ENCODE measurements at regions not wholly inside any gene's neighbourhood (a gene's known extent, or its start where the extent isn't known, plus 50 kb on each side); places are given as distances from the start of the nearest gene placed in this dataset.

- DNase-seq (ENCODE audit: extremely low spot score, unreplicated experiment): no peak
- no peaks in the 10 kb centered on the region for H3K36me3 Mint-ChIP-seq
- H3K27me3 Mint-ChIP-seq: no peaks in the 10 kb centered on the region
- no peaks in the 10 kb centered on the region for H3K4me1 Mint-ChIP-seq (ENCODE audit: unreplicated experiment)
- TF ChIP-seq, protein P1, sequence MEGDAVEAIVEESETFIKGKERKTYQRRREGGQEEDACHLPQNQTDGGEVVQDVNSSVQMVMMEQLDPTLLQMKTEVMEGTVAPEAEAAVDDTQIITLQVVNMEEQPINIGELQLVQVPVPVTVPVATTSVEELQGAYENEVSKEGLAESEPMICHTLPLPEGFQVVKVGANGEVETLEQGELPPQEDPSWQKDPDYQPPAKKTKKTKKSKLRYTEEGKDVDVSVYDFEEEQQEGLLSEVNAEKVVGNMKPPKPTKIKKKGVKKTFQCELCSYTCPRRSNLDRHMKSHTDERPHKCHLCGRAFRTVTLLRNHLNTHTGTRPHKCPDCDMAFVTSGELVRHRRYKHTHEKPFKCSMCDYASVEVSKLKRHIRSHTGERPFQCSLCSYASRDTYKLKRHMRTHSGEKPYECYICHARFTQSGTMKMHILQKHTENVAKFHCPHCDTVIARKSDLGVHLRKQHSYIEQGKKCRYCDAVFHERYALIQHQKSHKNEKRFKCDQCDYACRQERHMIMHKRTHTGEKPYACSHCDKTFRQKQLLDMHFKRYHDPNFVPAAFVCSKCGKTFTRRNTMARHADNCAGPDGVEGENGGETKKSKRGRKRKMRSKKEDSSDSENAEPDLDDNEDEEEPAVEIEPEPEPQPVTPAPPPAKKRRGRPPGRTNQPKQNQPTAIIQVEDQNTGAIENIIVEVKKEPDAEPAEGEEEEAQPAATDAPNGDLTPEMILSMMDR (conservative IDR thresholded peaks at IDR 0.05): peak; percentile 89
- no peaks in the 10 kb centered on the region for H3K9me3 Mint-ChIP-seq
- H3K27ac Mint-ChIP-seq: no peak overlapping the region
- no peak overlapping the region for H3K4me3 Mint-ChIP-seq
These were observed 345.1 kb upstream of the TACR3 start for GRCh38 chr4:104064646-104065577.

- H3K36me3 Mint-ChIP-seq: no peaks in the 10 kb centered on the region
- no peaks in the 10 kb centered on the region for H3K9me3 Mint-ChIP-seq
- no peaks in the 10 kb centered on the region for H3K27me3 Mint-ChIP-seq
- H3K4me1 Mint-ChIP-seq (ENCODE audit: unreplicated experiment): no peaks in the 10 kb centered on the region
- H3K4me3 Mint-ChIP-seq: no peak overlapping the region
- H3K27ac Mint-ChIP-seq: no peak overlapping the region
- no peak for DNase-seq (ENCODE audit: extremely low spot score, unreplicated experiment)
- TF ChIP-seq, protein P1 (conservative IDR thresholded peaks at IDR 0.05): no peak
These were observed 343.6 kb upstream of the TACR3 start for GRCh38 chr4:104063341-104063740.

GRCh38 chr4:104044369-104044768 lies 324.6 kb upstream of the TACR3 start:
- no peaks in the 10 kb centered on the region for H3K27me3 Mint-ChIP-seq
- H3K27ac Mint-ChIP-seq: no peak overlapping the region
- TF ChIP-seq, protein P1 (conservative IDR thresholded peaks at IDR 0.05): no peak
- no peaks in the 10 kb centered on the region for H3K9me3 Mint-ChIP-seq
- H3K36me3 Mint-ChIP-seq: no peaks in the 10 kb centered on the region
- no peak for DNase-seq (ENCODE audit: extremely low spot score, unreplicated experiment)
- no peaks in the 10 kb centered on the region for H3K4me1 Mint-ChIP-seq (ENCODE audit: unreplicated experiment)
- H3K4me3 Mint-ChIP-seq: no peak overlapping the region

DNA sequence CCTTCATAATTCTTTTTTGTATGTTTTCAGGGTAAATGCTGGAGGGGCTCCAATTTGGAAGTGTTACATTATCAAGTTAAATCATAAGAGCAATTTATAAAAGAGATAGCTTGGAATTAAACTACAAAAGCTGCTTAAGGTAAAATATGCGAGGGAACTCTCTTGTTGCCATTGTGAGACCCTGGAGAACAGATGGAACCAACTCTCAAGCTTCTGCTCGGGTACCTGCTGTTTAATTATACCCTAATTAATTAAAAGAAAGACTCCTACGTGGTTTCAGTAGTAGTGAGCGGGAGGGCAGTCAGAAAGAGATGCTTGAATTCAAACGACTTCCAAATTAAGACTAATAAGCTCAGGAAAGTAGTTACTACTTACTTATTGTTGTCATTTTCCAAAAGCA lies 313.1 kb upstream of the TACR3 start:
- H3K27me3 Mint-ChIP-seq: no peaks in the 10 kb centered on the region

DNA sequence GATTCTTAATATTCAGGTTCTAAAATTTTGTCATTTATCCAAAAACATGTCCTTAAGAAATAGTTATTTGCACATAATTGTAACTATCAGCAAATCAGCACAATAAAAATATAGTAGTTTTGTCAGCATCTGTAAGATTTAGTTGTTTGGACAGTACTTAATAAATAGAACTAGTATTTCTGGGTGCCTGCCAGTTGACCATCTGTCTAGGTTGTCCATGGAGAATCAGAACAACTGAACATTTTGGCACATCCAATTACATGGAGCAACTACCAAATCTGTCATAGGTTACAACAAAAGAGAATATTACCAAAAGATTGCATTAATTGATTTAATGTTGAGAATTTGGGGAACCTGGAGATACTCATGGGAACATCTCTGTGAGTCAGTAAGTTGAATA lies 305.5 kb upstream of the TACR3 start:
- no peaks in the 10 kb centered on the region for H3K4me1 Mint-ChIP-seq (ENCODE audit: unreplicated experiment)
- H3K27ac Mint-ChIP-seq: no peak overlapping the region
- no peaks in the 10 kb centered on the region for H3K36me3 Mint-ChIP-seq
- TF ChIP-seq, protein P1 (conservative IDR thresholded peaks at IDR 0.05): no peak
- H3K4me3 Mint-ChIP-seq: no peak overlapping the region
- no peaks in the 10 kb centered on the region for H3K27me3 Mint-ChIP-seq
- no peaks in the 10 kb centered on the region for H3K9me3 Mint-ChIP-seq
- no peak for DNase-seq (ENCODE audit: extremely low spot score, unreplicated experiment)

More for the DNA sequence above, 313.1 kb upstream of the TACR3 start:
- TF ChIP-seq, protein P1 (conservative IDR thresholded peaks at IDR 0.05): no peak
- Mint-ChIP-seq H3K9me3 (no peaks in the 10 kb centered on the region), H3K4me1 (ENCODE audit: unreplicated experiment) (no peaks in the 10 kb centered on the region), H3K4me3 (no peak overlapping the region), H3K36me3 (no peaks in the 10 kb centered on the region), H3K27ac (no peak overlapping the region)
- DNase-seq (ENCODE audit: extremely low spot score, unreplicated experiment): no peak
